PC-3 (cell line): ENCODE measurements at regions not wholly inside any gene's neighbourhood (a gene's known extent, or its start where the extent isn't known, plus 50 kb on each side); places are given as distances from the start of the nearest gene placed in this dataset.

Experiments
- ATAC-seq: fragments of 200-7000 bp; cut with Tn5 transposase; 2 replicates; pipeline ENCODE4 v1.9.1; 2020; ENCODE audit warnings: mild to moderate bottlenecking, moderate library complexity
- BruUV-seq: library from RNA; stranded (reverse); fragments of 400-500 nt; replicated peaks from 2 replicates; lab custom pipeline; 2021; lab: Mats Ljungman, UMichigan
- CTCF ChIA-PET: fragments of 300-600 bp; sonication (Branson Sonifier 250); formaldehyde crosslinking; loops from one replicate; lab custom pipeline; 2022; ENCODE audit warnings: antibody characterized with exemption; lab: Charles Lee
- POLR2A ChIA-PET: fragments of 300-600 bp; sonication (Branson Sonifier 250); formaldehyde crosslinking; loops from one replicate; lab custom pipeline; 2022; ENCODE audit warnings: antibody characterized with exemption; ENCODE audit not compliant: unreplicated experiment; lab: Charles Lee
- DNase-seq: peaks from one replicate; pipeline ENCODE4 v3.0.0-alpha.2; 2015
- H2AFZ ChIP-seq: fragments of 300-600 bp; sonication (generic); 2 replicates; pipeline ENCODE4 v1.6.0; 2016; ENCODE audit warnings: antibody characterized with exemption, low read length
- H3F3A ChIP-seq: fragments of 300-600 bp; sonication (generic); one replicate; pipeline ENCODE4 v1.6.0; 2017; ENCODE audit warnings: antibody characterized with exemption, low read length, control low read depth, mild to moderate bottlenecking; ENCODE audit not compliant: unreplicated experiment
- H3K27ac ChIP-seq: fragments of 300-600 bp; sonication (generic); 2 replicates; pipeline ENCODE4 v1.5.1; 2016; ENCODE audit warnings: mild to moderate bottlenecking, low read length
- H3K27me3 ChIP-seq: fragments of 300-600 bp; sonication (generic); 2 replicates; pipeline ENCODE4 v1.6.1; 2016; ENCODE audit warnings: low read length, mixed read lengths
- H3K36me3 ChIP-seq: fragments of 300-600 bp; sonication (generic); 2 replicates; pipeline ENCODE4 v1.6.1; 2016; ENCODE audit warnings: low read depth, mixed run types, low read length, mixed read lengths
- H3K4me1 ChIP-seq: fragments of 300-600 bp; sonication (generic); 2 replicates; pipeline ENCODE4 v1.5.1; 2016; ENCODE audit warnings: low read length; ENCODE audit not compliant: insufficient read depth
- H3K4me2 ChIP-seq: fragments of 300-600 bp; sonication (generic); 2 replicates; pipeline ENCODE4 v1.6.0; 2016; ENCODE audit warnings: low read length
- H3K4me3 ChIP-seq: fragments of 300-600 bp; sonication (generic); 2 replicates; pipeline ENCODE4 v1.5.1; 2016; ENCODE audit warnings: mild to moderate bottlenecking, low read length, mixed read lengths
- H3K79me2 ChIP-seq: fragments of 300-600 bp; sonication (generic); 2 replicates; pipeline ENCODE4 v1.6.1; 2017; ENCODE audit warnings: low read length, mixed read lengths
- H3K9ac ChIP-seq: fragments of 300-600 bp; sonication (generic); 2 replicates; pipeline ENCODE4 v1.6.0; 2016; ENCODE audit warnings: mild to moderate bottlenecking, low read length
- H3K9me2 ChIP-seq: fragments of 300-600 bp; sonication (generic); replicated peaks from 2 replicates; pipeline ENCODE4 v1.6.1; 2016; ENCODE audit warnings: mixed run types, low read length, mixed read lengths
- H3K9me3 ChIP-seq: fragments of 300-600 bp; sonication (generic); 2 replicates; pipeline ENCODE4 v1.6.1; 2016; ENCODE audit warnings: low read length, mixed read lengths
- H4K20me1 ChIP-seq: fragments of 300-600 bp; sonication (generic); 2 replicates; pipeline ENCODE4 v1.6.1; 2016; ENCODE audit warnings: low read length, mixed read lengths
- EZH2 ChIP-seq: fragments of 300-600 bp; sonication (generic); IDR thresholded peaks from one replicate; pipeline ENCODE4 v1.6.1; 2017; ENCODE audit warnings: antibody characterized with exemption, mild to moderate bottlenecking, low read length; ENCODE audit not compliant: unreplicated experiment
- EZH2phosphoT487 ChIP-seq: fragments of 300-600 bp; sonication (generic); IDR thresholded peaks from 2 replicates; pipeline ENCODE4 v1.6.1; 2018; ENCODE audit warnings: mild to moderate bottlenecking, antibody characterized with exemption, low read length, borderline replicate concordance
- intact Hi-C: fragments of 100-400 bp; cut with micrococcal nuclease; formaldehyde crosslinking; loops from 2 replicates; pipeline ENCODE4 v1.9.0; 2023
- TF ChIP-seq, protein P1 (sequence below): fragments of 300-600 bp; sonication (generic); conservative IDR thresholded peaks from 2 replicates; pipeline ENCODE4 v1.5.1; 2017; ENCODE audit warnings: antibody characterized with exemption, low read depth, mild to moderate bottlenecking, low read length

- Histone ChIP-seq H2AFZ (no peak overlapping the region), H3K9ac (no peak overlapping the region), H3K27me3 (peaks cover 32% of the 10 kb centered on the region), H3K4me1 (no peaks in the 10 kb centered on the region), H3K9me2 (no peaks in the 10 kb centered on the region), H3K4me2 (no peak overlapping the region), H3F3A (no peaks in the 10 kb centered on the region), H3K4me3 (no peak overlapping the region), H3K36me3 (no peaks in the 10 kb centered on the region), H3K9me3 (no peaks in the 10 kb centered on the region), H4K20me1 (no peaks in the 10 kb centered on the region), H3K79me2 (no peaks in the 10 kb centered on the region), H3K27ac (no peak overlapping the region)
- no peak for ATAC-seq
- TF ChIP-seq EZH2phosphoT487 (no peak), EZH2 (no peak)
- TF ChIP-seq, protein P1, sequence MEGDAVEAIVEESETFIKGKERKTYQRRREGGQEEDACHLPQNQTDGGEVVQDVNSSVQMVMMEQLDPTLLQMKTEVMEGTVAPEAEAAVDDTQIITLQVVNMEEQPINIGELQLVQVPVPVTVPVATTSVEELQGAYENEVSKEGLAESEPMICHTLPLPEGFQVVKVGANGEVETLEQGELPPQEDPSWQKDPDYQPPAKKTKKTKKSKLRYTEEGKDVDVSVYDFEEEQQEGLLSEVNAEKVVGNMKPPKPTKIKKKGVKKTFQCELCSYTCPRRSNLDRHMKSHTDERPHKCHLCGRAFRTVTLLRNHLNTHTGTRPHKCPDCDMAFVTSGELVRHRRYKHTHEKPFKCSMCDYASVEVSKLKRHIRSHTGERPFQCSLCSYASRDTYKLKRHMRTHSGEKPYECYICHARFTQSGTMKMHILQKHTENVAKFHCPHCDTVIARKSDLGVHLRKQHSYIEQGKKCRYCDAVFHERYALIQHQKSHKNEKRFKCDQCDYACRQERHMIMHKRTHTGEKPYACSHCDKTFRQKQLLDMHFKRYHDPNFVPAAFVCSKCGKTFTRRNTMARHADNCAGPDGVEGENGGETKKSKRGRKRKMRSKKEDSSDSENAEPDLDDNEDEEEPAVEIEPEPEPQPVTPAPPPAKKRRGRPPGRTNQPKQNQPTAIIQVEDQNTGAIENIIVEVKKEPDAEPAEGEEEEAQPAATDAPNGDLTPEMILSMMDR: no peak
- ChIA-PET POLR2A (no interaction called here), CTCF (no interaction called here)
- no peak for DNase-seq
- BruUV-seq: no TSS peak
- intact Hi-C loops: no loop called here
Observed at GRCh38 chr11:57871231-57871630, 109.6 kb downstream of the CTNND1 start.

- peaks cover 32% of the 10 kb centered on the region for H3K27me3 ChIP-seq
- no TSS peak for BruUV-seq
Observed at GRCh38 chr11:57873196-57873911, 111.8 kb downstream of the CTNND1 start.

GRCh38 chr11:57874981-57875380 lies 113.4 kb downstream of the CTNND1 start:
- H3K36me3 ChIP-seq: no peaks in the 10 kb centered on the region
- no peak overlapping the region for H3K4me3 ChIP-seq
- no peaks in the 10 kb centered on the region for H4K20me1 ChIP-seq
- H3K79me2 ChIP-seq: no peaks in the 10 kb centered on the region
- no TSS peak for BruUV-seq
- peaks cover 44% of the 10 kb centered on the region for H3K27me3 ChIP-seq
- no peaks in the 10 kb centered on the region for H3K9me2 ChIP-seq
- DNase-seq (no peak), ATAC-seq (no peak)
- H3K27ac ChIP-seq: no peak overlapping the region
- no peaks in the 10 kb centered on the region for H3K4me1 ChIP-seq
- ChIA-PET POLR2A (no interaction called here), CTCF (no interaction called here)
- intact Hi-C loops: no loop called here
- H3K9ac ChIP-seq: no peak overlapping the region
- TF ChIP-seq EZH2phosphoT487: no peak
- TF ChIP-seq, protein P1: no peak
- no peak for TF ChIP-seq EZH2
- no peak overlapping the region for H2AFZ ChIP-seq
- H3K9me3 ChIP-seq: no peaks in the 10 kb centered on the region
- no peaks in the 10 kb centered on the region for H3F3A ChIP-seq
- no peak overlapping the region for H3K4me2 ChIP-seq

More at GRCh38 chr11:57873196-57873911, 111.8 kb downstream of the CTNND1 start:
- no peak overlapping the region for H3K9ac ChIP-seq
- H2AFZ ChIP-seq: no peak overlapping the region
- POLR2A ChIA-PET: no interaction called here
- CTCF ChIA-PET: no interaction called here
- no peaks in the 10 kb centered on the region for H3K4me1 ChIP-seq
- H3K9me2 ChIP-seq: no peaks in the 10 kb centered on the region
- H3K79me2 ChIP-seq: no peaks in the 10 kb centered on the region
- DNase-seq (peak; percentile 17), ATAC-seq (no peak)
- H3K9me3 ChIP-seq: no peaks in the 10 kb centered on the region
- H3F3A ChIP-seq: no peaks in the 10 kb centered on the region
- TF ChIP-seq, protein P1: no peak
- TF ChIP-seq EZH2phosphoT487 (no peak), EZH2 (no peak)
- H3K4me2 ChIP-seq: no peak overlapping the region
- H3K4me3 ChIP-seq: no peak overlapping the region
- H4K20me1 ChIP-seq: no peaks in the 10 kb centered on the region
- no peak overlapping the region for H3K27ac ChIP-seq
- intact Hi-C loops: no loop called here
- no peaks in the 10 kb centered on the region for H3K36me3 ChIP-seq
